DMS53 treated with DMSO at 0.1 percent for 48 hours (cell line): ENCODE measurements at regions not wholly inside any gene's neighbourhood (a gene's known extent, or its start where the extent isn't known, plus 50 kb on each side); places are given as distances from the start of the nearest gene placed in this dataset.

Source experiments
- DNase-seq: peaks from one replicate; lab custom pipeline; 2025; ENCODE audit not compliant: unreplicated experiment; lab: John Stamatoyannopoulos, UW

DNA sequence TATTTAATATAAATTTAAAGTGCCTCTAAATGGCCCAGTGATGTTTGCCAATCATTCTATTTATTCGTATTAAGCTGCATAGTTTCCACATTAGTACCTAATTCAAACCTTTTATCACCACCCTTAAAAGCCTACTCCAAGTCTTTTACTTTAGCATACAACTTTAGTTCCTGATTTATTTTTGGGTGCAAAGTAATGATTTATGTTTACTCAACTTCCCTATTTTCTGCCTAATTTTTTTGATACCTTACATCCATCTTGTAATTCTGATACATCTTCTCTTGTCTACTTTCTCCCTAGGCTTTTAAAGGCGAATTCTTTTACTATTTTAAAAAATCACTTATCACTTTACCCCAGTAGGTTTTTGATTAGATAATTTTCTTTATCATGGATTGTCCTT is 2651.1 kb upstream of the PCDH20 start:
- DNase-seq: no peak

GRCh38 chr13:64061649-64062048 is 2646.0 kb upstream of the PCDH20 start:
- no peak for DNase-seq

DNA sequence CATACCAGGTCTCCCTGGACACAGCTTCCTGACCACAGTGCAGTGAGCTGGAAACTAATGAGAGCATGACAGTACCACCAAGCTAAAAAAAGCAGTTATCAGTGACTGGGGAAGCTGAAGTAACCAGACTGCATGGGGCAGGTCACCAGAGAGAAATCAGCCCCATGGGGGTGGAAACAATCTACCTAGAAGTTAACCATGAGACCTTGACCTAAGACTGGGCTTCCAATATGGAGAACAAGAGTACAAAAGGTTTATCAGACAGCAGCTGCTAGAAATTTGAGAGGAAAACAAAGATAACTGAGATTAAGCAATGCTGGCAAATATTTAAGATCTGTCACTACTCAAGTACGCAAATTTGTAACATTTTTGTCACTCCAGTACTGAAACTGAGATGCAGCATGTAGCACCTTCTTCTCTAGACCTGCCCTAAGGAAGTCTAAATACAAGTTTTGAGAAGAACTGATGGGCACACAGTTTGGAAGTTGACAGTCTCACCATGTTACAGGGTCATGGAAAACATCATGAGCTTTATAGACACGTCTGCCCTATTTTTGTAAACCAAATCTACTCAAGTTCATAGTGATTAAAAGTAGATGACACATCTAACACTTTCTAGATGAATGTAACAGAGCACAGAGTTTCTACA is 2641.8 kb upstream of the PCDH20 start:
- DNase-seq: no peak

- no peak for DNase-seq
Observed at GRCh38 chr13:64054321-64054720, 2638.7 kb upstream of the PCDH20 start.

- DNase-seq: no peak
Observed at GRCh38 chr13:64052521-64052920, 2636.9 kb upstream of the PCDH20 start.

- no peak for DNase-seq
Observed at GRCh38 chr13:64051278-64051677, 2635.6 kb upstream of the PCDH20 start.

- DNase-seq: no peak
Observed at GRCh38 chr13:64041296-64041695, 2625.6 kb upstream of the PCDH20 start.

GRCh38 chr13:64033921-64034320 is 2618.3 kb upstream of the PCDH20 start:
- DNase-seq: no peak

GRCh38 chr13:64029343-64030093 is 2613.9 kb upstream of the PCDH20 start:
- DNase-seq: no peak

- DNase-seq: no peak
Observed at GRCh38 chr13:64028551-64028950, 2612.9 kb upstream of the PCDH20 start.

- DNase-seq: no peak
Observed at GRCh38 chr13:64020126-64020525, 2604.5 kb upstream of the PCDH20 start.

DNA sequence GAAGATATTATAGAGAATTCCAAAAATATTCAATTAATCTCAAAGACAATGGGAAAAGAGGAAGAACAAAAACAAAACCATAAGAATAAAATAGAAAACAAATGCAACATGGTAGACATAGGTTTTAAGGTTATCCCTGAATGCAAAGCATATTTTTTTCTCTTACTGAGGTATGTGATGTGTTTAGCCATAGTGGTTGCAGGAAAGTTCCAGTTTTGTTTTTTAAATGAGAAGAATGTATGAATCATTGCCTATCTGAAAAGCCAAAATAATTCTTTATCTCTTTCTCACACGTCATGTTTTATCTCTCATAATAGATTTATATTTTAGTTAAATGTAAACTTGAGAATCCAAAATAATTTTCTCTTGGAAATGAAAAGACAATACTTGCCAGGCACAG is 2591.7 kb upstream of the PCDH20 start:
- no peak for DNase-seq

DNA sequence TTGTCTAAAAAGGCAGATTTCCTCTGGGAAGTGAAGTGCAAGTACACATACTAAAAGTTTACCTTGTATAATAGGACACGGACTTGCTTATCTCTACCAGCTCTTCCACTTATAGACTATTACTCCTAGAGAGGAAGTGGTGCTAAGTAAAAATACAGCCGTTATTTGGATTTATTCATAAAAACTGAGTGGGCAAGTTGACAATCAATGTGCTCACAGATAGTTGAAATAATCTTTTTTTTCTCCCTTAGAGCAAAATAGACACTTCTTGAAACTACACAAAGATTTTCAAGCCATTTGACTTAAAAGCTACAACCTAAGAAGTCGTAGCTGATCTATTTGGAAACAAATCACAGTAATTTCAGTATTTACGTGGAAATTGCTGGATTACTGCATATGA is 2584.7 kb upstream of the PCDH20 start:
- DNase-seq: no peak

- no peak for DNase-seq
Observed at GRCh38 chr13:63999614-64000305, 2584.1 kb upstream of the PCDH20 start.

- DNase-seq: no peak
Observed at GRCh38 chr13:63983366-63983765, 2567.7 kb upstream of the PCDH20 start.

GRCh38 chr13:63979951-63980350 is 2564.3 kb upstream of the PCDH20 start:
- no peak for DNase-seq

- DNase-seq: no peak
Observed at GRCh38 chr13:63972328-63972727, 2556.7 kb upstream of the PCDH20 start.

- no peak for DNase-seq
Observed at GRCh38 chr13:63954683-63955082, 2539.0 kb upstream of the PCDH20 start.

- no peak for DNase-seq
Observed at GRCh38 chr13:63948045-63948444, 2532.4 kb upstream of the PCDH20 start.

- DNase-seq: no peak
Observed at GRCh38 chr13:63944911-63945310, 2529.3 kb upstream of the PCDH20 start.

GRCh38 chr13:63942372-63942771 is 2526.7 kb upstream of the PCDH20 start:
- no peak for DNase-seq

DNA sequence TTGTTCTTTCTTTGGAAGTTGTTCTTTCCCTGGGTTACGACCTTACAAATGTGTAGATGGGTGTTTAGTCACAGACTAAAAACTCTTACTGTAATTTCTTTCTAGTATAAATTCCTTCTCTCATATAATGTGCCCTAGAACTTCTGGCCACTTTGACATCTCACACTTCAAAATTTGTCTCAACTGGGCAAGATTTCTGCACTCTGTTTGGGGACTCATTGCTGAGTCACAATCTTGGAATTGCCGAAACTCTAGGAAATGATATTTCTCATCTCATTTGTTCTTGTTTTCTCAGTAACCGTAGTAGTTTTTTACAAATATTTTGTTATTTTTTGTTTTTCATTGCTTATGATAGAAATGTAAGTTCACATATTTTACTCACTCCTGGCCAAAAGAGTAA is 2523.2 kb upstream of the PCDH20 start:
- no peak for DNase-seq
